HG03442 (cell line): ENCODE measurements at regions not wholly inside any gene's neighbourhood (a gene's known extent, or its start where the extent isn't known, plus 50 kb on each side); places are given as distances from the start of the nearest gene placed in this dataset.
"Not testable (repeated sequence)": the region's sequence is repeated elsewhere in the genome, so short reads cannot be mapped to it uniquely, and the experiment has no call there.

Experiments used
- ATAC-seq: cut with Tn5 transposase; IDR thresholded peaks from one replicate; pipeline ENCODE4 v1.9.1; 2021; ENCODE audit warnings: mild to moderate bottlenecking, moderate library complexity; ENCODE audit not compliant: unreplicated experiment

DNA sequence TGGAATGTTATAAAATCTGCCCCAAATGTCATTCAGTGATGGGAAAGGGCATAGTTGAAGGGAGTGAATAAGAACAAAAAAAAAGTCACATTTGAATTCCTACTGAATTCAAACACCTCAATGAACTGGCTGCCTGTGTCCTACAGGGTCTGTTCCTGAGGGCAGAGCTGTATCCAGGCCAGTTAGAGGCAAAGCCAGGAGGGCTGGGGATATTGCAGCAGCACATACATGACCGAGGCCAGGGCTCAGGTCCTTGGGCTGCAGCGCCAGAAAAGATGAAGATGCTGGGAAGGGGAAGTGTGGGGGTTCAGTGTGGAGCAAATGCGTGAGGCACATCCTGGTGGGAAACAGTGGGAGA lies 449.2 kb downstream of the SIPA1L2 start:
- no peak for ATAC-seq

DNA sequence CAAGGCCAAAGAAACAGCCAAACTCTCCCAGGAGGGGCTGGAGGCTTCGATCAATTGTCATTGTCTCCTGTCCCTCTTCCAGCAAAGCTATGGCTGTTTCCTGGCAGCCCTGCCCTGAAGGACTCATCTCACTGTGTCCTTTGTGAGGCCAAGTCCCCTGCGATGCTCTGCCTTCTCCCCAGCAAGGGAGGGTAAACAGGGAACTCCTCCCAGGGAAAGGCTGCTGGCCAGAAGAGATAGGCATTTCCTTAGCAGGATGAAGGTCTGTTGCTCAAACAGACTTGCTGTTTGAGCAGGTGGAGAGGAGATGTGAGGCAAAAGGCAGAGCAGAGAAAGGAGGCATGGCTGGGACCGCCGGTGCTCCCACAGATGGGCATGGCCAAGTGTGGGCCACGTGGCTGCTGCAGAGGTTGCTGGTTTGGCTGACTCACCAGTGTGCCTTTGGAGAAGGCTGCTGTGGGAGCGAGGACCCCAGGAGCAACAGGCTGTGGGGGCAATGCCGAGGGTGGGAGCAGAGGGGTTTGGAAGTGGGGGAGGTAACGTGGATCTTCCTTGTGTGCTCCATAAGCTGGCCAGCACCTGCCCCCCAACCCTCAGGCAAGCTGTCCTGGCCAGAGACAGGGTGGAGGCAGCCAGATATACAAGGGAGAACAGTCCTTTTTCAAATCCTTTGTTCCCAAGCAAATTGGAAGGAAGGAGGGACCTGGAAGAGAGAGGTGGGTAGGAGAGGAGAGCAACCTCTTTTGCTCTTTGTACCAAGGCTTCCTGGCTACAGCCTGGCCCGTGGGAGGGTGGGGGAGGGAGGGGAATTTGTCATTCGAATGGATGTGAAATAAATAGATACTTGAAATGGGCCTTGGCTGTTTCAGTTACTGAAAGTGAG lies 449.8 kb downstream of the SIPA1L2 start:
- no peak for ATAC-seq

DNA sequence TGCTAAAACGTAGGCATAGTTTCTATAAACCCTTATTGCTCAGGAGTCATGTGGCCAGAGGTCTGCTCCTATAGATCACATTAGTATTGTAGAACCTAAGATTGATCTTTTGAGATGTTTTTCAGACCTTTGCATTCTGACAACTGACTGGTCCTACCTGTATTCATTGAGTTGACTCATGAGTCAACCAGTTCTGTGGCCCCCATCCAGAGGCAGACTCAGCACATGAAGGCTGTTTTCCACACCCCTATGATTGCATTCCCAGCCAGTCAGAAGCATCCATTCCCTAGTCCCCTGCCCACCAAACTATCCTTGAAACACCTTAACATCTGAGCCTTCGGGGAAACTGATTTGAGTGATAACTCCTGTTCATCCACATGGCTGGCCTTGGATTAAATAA lies 451.7 kb downstream of the SIPA1L2 start:
- no peak for ATAC-seq

DNA sequence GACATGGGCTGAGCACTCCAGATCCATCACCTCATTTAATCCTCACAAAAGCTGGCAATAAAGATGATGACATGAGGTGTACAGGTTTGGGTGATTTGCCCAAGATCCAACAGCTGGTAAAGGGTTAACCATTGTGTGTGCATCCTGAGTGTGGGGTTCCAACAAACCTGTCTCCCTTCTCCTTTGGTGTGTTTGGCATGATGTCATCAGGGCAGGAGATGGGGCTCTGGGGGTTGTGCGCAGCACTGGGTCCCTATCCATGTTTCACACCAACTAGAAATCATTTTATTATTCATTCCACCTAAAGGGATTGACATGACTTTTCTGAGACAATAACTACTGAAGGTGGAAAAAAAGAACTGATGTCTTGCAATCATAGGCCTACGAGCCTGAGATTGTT lies 452.5 kb downstream of the SIPA1L2 start:
- no peak for ATAC-seq

DNA sequence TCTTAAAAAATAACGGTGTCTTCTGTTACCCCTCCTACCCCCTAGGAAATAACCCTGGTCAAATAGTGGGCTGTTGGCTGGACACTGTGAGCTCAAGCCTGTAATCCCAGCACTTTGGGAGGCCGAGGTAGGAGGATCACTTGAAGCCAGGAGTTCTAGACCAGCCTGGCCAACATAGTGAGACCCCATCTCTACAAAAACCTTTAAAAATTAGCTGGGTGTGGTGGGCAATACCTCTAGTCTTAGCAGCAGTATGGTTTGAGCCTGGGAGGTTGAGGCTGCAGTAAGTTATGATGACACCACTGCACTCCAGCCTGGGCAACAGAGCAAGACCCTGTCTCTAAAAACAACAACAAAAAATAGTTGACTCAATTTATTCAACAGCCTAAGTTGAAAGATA lies 453.7 kb downstream of the SIPA1L2 start:
- no peak for ATAC-seq

DNA sequence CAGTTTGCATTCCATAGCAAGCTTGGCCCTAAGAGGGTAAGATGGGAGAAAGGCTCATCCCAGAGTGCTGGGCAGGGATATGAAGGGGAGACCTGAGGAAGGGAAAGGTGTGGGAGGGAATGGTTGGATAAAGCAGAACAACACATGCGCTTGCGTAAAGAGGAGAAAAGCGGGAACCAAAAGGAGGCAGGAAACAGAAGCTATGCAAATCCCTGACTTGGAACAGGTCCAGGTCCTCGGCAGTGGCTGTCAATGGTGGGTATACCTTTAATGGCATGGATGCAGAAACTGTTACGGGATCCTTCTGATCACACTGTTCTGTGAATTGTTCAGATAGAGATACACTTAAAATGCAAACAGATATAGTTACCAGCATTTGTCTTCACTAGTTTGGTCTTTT lies 455.6 kb downstream of the SIPA1L2 start:
- ATAC-seq, result no peak

DNA sequence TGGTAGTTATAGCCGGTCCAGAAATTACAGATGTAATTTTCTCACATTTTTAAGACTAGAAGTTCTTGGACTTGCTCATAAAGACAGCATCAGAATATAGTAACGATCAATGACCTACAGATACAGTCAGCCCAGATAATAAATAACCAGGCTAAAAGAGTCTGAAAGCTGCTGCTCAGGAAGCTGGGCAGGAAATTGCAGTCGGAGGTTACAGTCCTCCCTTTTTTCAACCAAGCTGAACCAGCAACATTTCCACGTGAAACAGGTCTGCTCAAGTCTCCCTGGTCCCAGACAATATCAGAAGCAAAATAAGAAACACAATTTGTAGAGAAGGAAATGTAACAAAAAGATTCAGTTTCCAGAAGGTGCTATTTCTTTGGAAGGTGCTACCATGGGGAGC lies 457.4 kb downstream of the SIPA1L2 start:
- ATAC-seq, result no peak

DNA sequence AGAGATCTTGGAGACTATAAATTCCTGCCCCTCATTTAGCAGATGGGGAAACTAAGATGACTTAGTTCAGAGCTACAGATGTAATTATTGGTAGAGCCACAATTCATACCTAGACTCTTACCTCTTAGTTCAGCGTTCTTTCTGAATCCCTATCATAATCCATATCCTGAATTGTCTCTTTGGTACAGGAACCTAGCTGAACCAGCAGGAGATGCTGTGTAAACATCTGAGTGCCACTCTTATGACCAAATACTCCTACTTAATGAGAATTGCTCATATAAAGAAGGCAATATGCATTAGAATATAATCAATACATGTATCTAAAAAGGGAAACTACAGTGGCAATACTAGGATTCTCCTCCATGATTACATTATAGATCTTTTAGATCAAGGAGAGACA lies 459.0 kb downstream of the SIPA1L2 start:
- no peak for ATAC-seq

DNA sequence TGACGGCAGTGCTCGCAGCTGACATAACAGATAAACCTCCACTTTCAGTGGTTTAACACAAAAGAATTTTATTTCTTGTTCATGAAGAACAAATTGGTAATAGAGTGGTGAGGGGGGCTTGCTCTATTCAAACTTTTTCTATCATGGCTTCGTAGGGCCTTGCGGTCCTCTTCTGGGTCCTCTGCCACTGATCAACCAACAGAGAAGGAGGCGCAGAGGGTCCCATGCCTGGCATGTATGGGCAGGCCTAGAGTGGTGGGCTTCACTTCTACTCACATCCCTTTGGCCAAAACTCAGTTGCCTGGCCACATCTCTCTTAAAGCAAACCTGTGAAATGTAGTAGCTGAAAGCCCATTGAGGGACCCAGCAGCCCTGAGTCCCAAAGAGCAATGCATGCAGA lies 460.5 kb downstream of the SIPA1L2 start:
- ATAC-seq, result no peak

DNA sequence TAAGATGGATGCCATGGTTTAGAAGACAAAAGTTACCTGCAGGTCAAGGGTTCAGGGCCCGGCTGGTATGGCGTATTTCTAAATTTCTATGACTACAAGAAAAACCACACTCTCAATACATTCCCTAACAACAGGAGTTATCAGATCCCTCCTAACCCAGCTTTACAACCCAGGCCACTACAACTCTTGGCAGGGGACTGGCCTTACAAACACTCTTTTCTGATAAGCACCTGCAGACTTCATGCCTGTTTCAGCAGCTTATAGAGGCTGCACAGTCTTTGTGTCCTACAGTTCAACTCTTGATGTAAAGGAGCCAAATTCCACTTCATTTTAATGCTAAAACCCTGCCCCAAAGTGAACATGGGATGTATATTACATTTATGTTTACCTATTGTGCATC lies 461.4 kb downstream of the SIPA1L2 start:
- ATAC-seq, result no peak

DNA sequence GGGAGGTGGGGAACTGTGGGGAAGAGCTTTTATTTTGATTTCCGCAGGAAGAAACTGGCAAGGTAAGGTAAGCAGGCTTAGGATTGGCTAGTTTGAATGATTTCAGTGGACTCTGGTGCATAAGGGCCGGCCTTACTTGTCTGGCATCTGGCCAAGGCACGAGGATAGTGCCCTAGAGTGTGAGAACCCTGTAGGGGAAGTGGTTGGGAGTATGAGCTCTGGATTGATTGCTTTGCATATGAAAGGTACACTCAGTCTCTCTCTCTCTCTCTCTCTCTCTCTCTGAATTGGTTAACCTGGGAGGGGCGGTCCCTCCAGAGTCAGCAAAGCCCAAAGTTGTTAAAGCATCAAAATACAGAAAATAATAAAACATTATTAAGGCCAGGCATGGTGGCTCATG lies 463.0 kb downstream of the SIPA1L2 start:
- ATAC-seq, result no peak

DNA sequence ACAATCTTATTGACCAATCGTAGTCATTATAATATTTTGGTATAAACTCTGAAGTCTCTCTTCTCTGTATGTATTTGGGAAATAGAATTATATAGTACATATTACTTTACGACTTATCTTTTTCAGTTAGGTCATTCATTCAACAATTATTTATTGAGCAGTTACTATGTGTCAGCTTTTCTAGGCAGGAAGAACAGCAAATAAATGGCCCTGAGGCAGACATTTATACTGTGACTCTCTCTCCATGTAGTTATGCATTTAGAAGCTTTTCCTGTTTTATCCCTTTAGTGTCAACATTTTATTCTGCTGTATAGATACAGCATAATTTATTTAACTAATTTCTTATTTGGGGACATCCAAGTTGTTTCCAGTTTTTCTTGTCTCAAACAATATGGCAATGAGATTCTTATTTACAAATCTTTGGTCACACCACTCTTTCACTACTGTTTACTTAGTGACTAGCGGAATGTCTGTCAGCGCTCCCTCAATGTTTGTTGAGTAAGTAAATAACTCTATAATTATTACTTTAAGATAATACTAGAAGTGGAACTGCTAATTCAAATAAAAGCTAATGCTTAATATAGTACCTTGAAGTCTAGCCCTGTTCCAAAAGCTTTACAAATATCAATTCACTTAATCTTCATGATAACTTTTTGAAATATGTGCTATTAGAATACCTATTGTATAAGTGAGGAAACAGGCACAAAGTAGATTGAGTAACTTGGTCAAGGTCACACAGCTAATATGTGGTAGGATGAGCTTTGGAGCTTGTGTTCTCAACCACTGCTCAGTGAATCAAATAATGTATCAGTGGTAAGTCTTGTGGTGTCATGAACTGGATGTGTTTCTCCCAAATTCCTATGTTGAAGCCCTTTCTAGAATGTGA lies 465.6 kb downstream of the SIPA1L2 start:
- no peak for ATAC-seq

DNA sequence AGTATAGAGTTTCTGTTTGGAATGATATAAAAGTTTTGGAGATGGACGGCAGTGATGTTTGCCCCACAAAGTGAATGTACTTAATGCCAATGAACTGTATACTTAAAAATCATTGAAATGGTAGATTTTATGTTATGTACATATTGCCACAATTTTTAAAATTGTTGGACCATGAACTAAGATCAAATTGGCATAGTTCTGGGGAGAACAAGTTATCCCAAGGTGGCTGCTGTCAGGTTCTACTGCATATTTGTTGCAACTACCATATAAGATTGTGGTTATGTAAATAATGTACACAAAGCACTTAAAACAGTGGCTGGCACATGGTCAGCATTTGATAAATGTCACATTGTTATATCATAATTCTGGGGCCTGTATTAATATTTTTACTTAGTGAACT lies 466.4 kb downstream of the SIPA1L2 start:
- no peak for ATAC-seq

DNA sequence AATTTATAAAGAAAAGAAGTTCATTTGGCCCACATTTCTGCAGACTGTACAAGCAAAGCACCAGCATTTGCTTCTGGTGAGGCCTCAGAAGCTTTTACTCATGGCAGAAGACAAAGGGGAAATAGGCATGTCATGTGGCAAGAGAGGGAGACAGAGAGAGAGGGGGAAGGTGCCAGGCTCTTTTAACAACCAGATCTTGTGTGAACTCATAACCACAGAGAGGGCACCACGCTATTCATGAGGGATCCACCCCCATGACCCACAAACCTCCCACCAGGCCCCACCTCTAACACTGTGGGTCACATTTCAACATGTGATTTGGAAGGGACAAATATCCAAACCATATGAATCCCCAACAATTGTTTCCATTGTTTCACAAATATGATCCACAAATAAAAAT lies 467.9 kb downstream of the SIPA1L2 start:
- ATAC-seq, result no peak

DNA sequence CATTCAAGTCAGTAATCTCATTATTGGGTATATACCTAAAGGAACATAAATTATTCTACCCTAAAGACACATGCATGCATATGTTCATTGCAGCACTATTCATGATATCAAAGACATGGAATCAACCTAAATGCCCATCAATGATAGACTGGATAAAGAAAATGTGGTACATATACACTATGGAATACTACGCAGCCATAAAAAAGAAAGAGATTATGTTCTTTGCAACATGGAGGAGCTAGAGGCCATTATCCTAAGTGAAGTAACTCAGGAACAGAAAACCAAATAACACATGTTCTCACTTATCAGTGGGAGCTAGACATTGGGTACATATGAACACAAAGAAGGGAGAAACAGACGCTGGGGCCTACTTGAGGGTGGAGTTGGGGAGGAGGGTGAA lies 471.4 kb downstream of the SIPA1L2 start:
- ATAC-seq, result not testable (repeated sequence)

DNA sequence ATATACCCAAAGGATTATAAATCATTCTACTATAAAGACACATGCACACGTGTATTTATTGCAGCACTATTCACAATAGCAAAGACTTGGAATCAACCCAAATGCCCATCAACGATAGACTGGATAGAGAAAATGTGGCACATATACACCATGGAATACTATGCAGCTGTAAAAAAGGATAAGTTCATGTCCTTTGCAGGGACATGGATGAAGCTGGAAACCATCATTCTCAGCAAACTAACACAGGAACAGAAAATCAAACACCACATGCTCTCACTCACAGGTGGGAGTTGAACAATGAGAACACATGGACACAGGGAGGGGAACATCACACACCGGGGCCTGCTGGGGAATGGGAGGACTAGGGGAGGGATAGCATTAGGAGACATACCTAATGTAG lies 473.9 kb downstream of the SIPA1L2 start:
- not testable (repeated sequence) for ATAC-seq

DNA sequence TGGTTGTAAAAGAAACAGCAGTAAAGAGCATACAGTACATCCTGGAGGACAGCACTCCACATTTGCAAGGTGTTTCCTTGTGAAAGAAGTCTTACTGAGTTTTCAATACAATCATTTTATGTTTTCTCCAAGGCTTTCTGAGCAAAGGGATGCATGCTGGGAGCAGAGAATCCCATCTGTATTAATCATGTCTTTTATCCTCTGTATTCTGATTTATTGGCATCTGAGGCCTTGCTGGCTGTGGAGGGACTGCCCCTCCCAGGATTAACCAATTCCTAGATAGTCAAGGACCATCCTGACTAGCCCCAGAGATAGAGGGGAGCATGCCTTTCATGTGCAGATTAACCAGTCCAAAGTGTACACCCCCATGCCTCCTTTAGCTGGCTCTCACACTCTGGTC lies 476.3 kb downstream of the SIPA1L2 start:
- no peak for ATAC-seq

DNA sequence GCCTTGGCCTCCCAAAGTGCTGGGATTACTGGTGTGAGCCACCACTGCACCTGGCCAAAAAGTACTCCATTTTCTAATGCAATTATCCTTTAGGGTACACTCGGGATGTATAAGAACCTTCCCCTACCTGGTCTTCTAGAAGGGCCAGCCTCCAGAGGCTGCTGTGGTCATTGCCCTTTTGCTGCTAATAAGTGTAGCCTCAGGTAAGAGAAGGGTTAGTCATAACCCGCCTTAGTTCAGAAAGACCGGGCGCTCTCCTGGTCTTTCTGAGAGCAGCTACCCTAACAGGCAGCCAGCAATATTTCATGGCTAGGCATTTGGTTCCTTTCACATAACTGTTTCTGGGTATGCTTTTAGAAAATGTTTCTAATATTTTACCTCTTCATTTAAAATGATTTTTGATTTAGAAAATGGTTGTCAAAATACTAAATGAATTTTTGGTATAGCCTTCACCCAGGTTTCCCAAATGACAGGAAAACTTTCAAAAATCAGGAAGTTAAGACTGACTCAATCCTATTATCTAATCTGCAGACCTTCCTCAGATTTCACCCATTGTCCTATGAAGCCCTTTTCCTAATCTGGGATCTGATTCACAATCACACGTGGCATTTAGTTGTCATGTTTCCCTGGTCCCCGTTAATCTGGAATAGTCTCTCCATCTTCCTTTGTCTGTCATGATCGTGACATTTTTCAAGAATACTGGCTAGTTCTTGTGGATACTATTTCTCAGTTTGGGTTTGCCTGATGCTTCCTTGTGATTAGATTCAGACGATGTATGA lies 479.0 kb downstream of the SIPA1L2 start:
- no peak for ATAC-seq

DNA sequence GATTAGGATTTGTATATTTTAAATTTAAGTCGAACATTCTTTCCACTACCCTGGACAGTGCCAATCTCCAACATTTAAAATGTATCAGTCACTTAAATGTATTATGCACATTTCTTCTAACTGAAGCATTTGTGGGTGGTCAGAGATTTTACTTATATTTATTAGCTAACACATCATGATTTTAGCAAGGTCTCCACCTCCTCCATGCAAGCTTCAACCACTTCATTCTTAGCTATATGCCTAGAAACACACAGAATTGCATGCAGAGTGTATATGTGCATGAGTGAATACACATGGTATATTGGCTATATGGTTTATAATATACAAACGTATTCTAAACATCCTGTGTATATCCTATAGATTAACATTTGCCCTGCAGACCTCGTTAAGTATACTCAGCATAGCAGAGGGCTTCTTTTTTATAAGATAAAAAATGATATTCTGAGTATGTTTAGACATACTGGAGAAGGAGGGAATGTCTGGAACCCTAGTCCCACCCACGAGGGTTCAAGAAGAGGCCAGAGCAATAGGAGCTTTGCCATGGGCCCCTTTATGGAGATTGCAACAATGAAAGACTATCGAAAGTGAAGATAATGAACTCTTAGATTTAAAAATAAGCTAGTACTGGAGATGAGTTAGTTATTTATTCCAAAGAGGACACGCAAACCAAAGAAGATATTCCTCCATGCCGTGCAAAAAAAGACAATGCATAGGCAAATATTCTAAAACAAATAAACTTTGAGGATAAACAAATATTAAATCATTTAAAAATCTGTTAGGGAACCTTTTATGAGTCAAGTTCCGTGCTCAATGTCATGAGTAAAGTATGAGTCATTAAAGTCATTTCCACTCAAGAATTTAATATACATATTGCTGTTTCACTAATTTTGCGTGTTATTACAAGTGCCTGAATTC lies 480.4 kb downstream of the SIPA1L2 start:
- ATAC-seq, result no peak

DNA sequence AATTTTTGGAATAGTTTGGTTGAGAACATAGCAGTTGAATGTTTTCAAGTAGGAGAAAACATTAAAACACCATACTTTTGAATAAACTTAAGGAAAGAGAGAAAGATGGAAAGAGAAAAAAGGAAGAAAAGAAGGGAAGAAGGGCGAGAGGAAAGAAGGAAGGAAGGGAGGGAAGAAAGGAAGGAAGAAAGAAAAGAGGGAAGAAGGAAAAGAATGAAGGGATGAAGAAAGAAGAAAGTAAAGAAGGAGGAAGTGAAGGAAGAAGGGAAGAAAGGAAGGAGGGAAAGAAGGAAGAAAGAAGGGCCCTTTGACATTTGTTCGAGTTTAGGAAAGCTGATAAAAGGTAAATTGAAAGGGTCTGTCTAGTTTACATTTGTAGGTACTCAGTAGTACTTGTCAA lies 482.7 kb downstream of the SIPA1L2 start:
- ATAC-seq, result no peak
